CD8-positive, alpha-beta memory T cell (primary cell): ENCODE measurements at regions not wholly inside any gene's neighbourhood (a gene's known extent, or its start where the extent isn't known, plus 50 kb on each side); places are given as distances from the start of the nearest gene placed in this dataset.
"Not testable (repeated sequence)": the region's sequence is repeated elsewhere in the genome, so short reads cannot be mapped to it uniquely, and the experiment has no call there.

Source experiments
- CTCF ChIA-PET: fragments of 350-600 bp; sonication (Branson Sonifier 250); formaldehyde crosslinking; loops from one replicate; lab custom pipeline; 2021; ENCODE audit warnings: antibody characterized with exemption; lab: Charles Lee
- POLR2A ChIA-PET: fragments of 350-600 bp; sonication (Branson Sonifier 250); formaldehyde crosslinking; loops from one replicate; lab custom pipeline; 2021; ENCODE audit warnings: antibody characterized with exemption; lab: Charles Lee
- DNase-seq, 5 donors: peaks; one replicate each; pipeline versions ENCODE4 v3.0.0 to v3.0.0-alpha.2; 2020 to 2022; ENCODE audit warnings: mixed read lengths in 1 of 5
- H3K27ac ChIP-seq: one replicate; pipeline ENCODE4 v1.7.0; 2013; ENCODE audit warnings: low read depth, mild to moderate bottlenecking, low read length, moderate library complexity
- H3K27me3 ChIP-seq: 2 replicates; pipeline ENCODE4 v1.7.0; 2013; ENCODE audit warnings: low read length, mild to moderate bottlenecking; ENCODE audit not compliant: insufficient read depth, poor library complexity, severe bottlenecking
- H3K36me3 ChIP-seq: 2 replicates; pipeline ENCODE4 v1.7.0; 2013; ENCODE audit warnings: mild to moderate bottlenecking, low read length, moderate library complexity; ENCODE audit not compliant: insufficient read depth
- H3K4me1 ChIP-seq: 2 replicates; pipeline ENCODE4 v1.7.0; 2013; ENCODE audit warnings: mild to moderate bottlenecking, low read length, moderate library complexity; ENCODE audit not compliant: insufficient read depth
- H3K4me3 ChIP-seq: 2 replicates; pipeline ENCODE4 v1.7.0; 2013; ENCODE audit warnings: mild to moderate bottlenecking, low read length
- H3K9me3 ChIP-seq: 2 replicates; pipeline ENCODE4 v1.7.0; 2013; ENCODE audit warnings: mild to moderate bottlenecking, low read length
- H3K27ac Mint-ChIP-seq, 8 donors: one replicate each; pipeline ENCODE4 v1.8.0; 2020 to 2021; ENCODE audit warnings: mixed read lengths in 8 of 8, mild to moderate bottlenecking in 6 of 8, inconsistent platforms in 3 of 8, moderate library complexity in 3 of 8
- H3K27me3 Mint-ChIP-seq, 2 donors: one replicate each; pipeline ENCODE4 v1.8.0; 2020 to 2021; ENCODE audit warnings: mixed read lengths in 2 of 2, mild to moderate bottlenecking in 1 of 2, moderate library complexity in 1 of 2
- H3K36me3 Mint-ChIP-seq, 3 donors: one replicate each; pipeline ENCODE4 v1.8.0; 2020 to 2021; ENCODE audit warnings: mixed read lengths in 3 of 3, inconsistent platforms in 1 of 3, mild to moderate bottlenecking in 1 of 3
- H3K4me1 Mint-ChIP-seq, 3 donors: one replicate each; pipeline ENCODE4 v1.8.0; 2020 to 2021; ENCODE audit warnings: mixed read lengths in 3 of 3, inconsistent platforms in 1 of 3, mild to moderate bottlenecking in 1 of 3
- H3K4me3 Mint-ChIP-seq, 7 donors: one replicate each; pipeline ENCODE4 v1.8.0; 2020 to 2021; ENCODE audit warnings: mixed read lengths in 7 of 7, mild to moderate bottlenecking in 6 of 7, moderate library complexity in 4 of 7, inconsistent platforms in 2 of 7
- H3K9me3 Mint-ChIP-seq, 5 donors: one replicate each; pipeline ENCODE4 v1.8.0; 2020 to 2022; ENCODE audit warnings: mixed read lengths in 5 of 5, mild to moderate bottlenecking in 3 of 5, moderate library complexity in 2 of 5, inconsistent platforms in 1 of 5

- no peaks in the 10 kb centered on the region for H3K4me1 ChIP-seq
- H3K27ac Mint-ChIP-seq, result no peak overlapping the region
Measured at GRCh38 chr10:2887391-2888070, 179.8 kb upstream of the PFKP start.

GRCh38 chr10:2886662-2887061, 180.7 kb upstream of the PFKP start:
- no peak overlapping the region for H3K27ac ChIP-seq
- ChIA-PET POLR2A (no interaction called here), CTCF (no interaction called here)
- Mint-ChIP-seq H3K27ac (no peak overlapping the region), H3K4me3 (no peak overlapping the region), H3K9me3 (no peaks in the 10 kb centered on the region), H3K4me1 (peaks cover 0 to 4% (median 0%) of the 10 kb centered on the region in 3 donors), H3K27me3 (peaks cover 4 to 19% of the 10 kb centered on the region in 2 donors), H3K36me3 (no peaks in the 10 kb centered on the region)
- H3K36me3 ChIP-seq, result no peaks in the 10 kb centered on the region
- H3K4me1 ChIP-seq, result no peaks in the 10 kb centered on the region
- no peak for DNase-seq
- H3K9me3 ChIP-seq, result no peaks in the 10 kb centered on the region
- no peak overlapping the region for H3K4me3 ChIP-seq
- H3K27me3 ChIP-seq, result no peaks in the 10 kb centered on the region

More at GRCh38 chr10:2887391-2888070, 179.8 kb upstream of the PFKP start:
- ChIA-PET POLR2A (no interaction called here), CTCF (no interaction called here)
- H3K4me3 Mint-ChIP-seq, result no peak overlapping the region
- H3K4me1 Mint-ChIP-seq, result peaks cover 0 to 4% (median 0%) of the 10 kb centered on the region in 3 donors
- DNase-seq, result no peak
- Histone ChIP-seq H3K9me3 (no peaks in the 10 kb centered on the region), H3K4me3 (no peak overlapping the region), H3K27ac (no peak overlapping the region), H3K36me3 (no peaks in the 10 kb centered on the region), H3K27me3 (no peaks in the 10 kb centered on the region)
- peaks cover 4 to 19% of the 10 kb centered on the region in 2 donors for H3K27me3 Mint-ChIP-seq
- H3K36me3 Mint-ChIP-seq, result no peaks in the 10 kb centered on the region
- no peaks in the 10 kb centered on the region for H3K9me3 Mint-ChIP-seq

GRCh38 chr10:2885288-2886278, 181.8 kb upstream of the PFKP start:
- no peaks in the 10 kb centered on the region for H3K9me3 ChIP-seq
- DNase-seq, result no peak
- no peak overlapping the region for H3K27ac Mint-ChIP-seq
- CTCF ChIA-PET, result no interaction called here
- H3K36me3 ChIP-seq, result no peaks in the 10 kb centered on the region
- no peak overlapping the region for H3K4me3 Mint-ChIP-seq
- no peaks in the 10 kb centered on the region for H3K27me3 ChIP-seq
- no peaks in the 10 kb centered on the region for H3K36me3 Mint-ChIP-seq
- H3K4me1 Mint-ChIP-seq, result no peaks in the 10 kb centered on the region
- H3K27ac ChIP-seq, result no peak overlapping the region
- POLR2A ChIA-PET, result no interaction called here
- H3K4me3 ChIP-seq, result no peak overlapping the region
- no peaks in the 10 kb centered on the region for H3K4me1 ChIP-seq
- H3K9me3 Mint-ChIP-seq, result no peaks in the 10 kb centered on the region
- H3K27me3 Mint-ChIP-seq, result peaks cover 4 to 22% of the 10 kb centered on the region in 2 donors

- POLR2A ChIA-PET, H3K9me3 ChIP-seq, H3K9me3 Mint-ChIP-seq, H3K27ac ChIP-seq, DNase-seq, H3K36me3 ChIP-seq, H3K4me1 ChIP-seq, H3K4me3 ChIP-seq, CTCF ChIA-PET, H3K27me3 ChIP-seq, H3K4me1 Mint-ChIP-seq, H3K36me3 Mint-ChIP-seq, H3K27ac Mint-ChIP-seq, H3K4me3 Mint-ChIP-seq: not testable (repeated sequence)
- H3K27me3 Mint-ChIP-seq, result peaks cover 4 to 25% of the 10 kb centered on the region in 2 donors
Measured at GRCh38 chr10:2883983-2884540, 183.3 kb upstream of the PFKP start.

- H3K9me3 Mint-ChIP-seq, result no peaks in the 10 kb centered on the region
- H3K36me3 ChIP-seq, result no peaks in the 10 kb centered on the region
- no peak for DNase-seq
- POLR2A ChIA-PET, result no interaction called here
- no peak overlapping the region for H3K4me3 ChIP-seq
- H3K27ac ChIP-seq, result no peak overlapping the region
- H3K4me3 Mint-ChIP-seq, result no peak overlapping the region
- no peaks in the 10 kb centered on the region for H3K9me3 ChIP-seq
- H3K36me3 Mint-ChIP-seq, result no peaks in the 10 kb centered on the region
- no peaks in the 10 kb centered on the region for H3K27me3 ChIP-seq
- no peaks in the 10 kb centered on the region for H3K4me1 Mint-ChIP-seq
- no peak overlapping the region for H3K27ac Mint-ChIP-seq
- CTCF ChIA-PET, result no interaction called here
- H3K4me1 ChIP-seq, result no peaks in the 10 kb centered on the region
- peaks cover 4 to 25% of the 10 kb centered on the region in 2 donors for H3K27me3 Mint-ChIP-seq
Measured at GRCh38 chr10:2883238-2883637, 184.1 kb upstream of the PFKP start.

- CTCF ChIA-PET, result no interaction called here
- Mint-ChIP-seq H3K36me3 (no peaks in the 10 kb centered on the region), H3K27ac (no peak overlapping the region), H3K4me1 (no peaks in the 10 kb centered on the region), H3K4me3 (no peak overlapping the region), H3K27me3 (peaks cover 4 to 25% of the 10 kb centered on the region in 2 donors), H3K9me3 (no peaks in the 10 kb centered on the region)
- H3K27me3 ChIP-seq, result no peaks in the 10 kb centered on the region
- no peaks in the 10 kb centered on the region for H3K36me3 ChIP-seq
- POLR2A ChIA-PET, result no interaction called here
- no peak for DNase-seq
- no peaks in the 10 kb centered on the region for H3K9me3 ChIP-seq
- no peaks in the 10 kb centered on the region for H3K4me1 ChIP-seq
- no peak overlapping the region for H3K27ac ChIP-seq
- H3K4me3 ChIP-seq, result no peak overlapping the region
Measured at GRCh38 chr10:2882628-2883027, 184.7 kb upstream of the PFKP start.

- H3K27me3 Mint-ChIP-seq, result peaks cover 4 to 25% of the 10 kb centered on the region in 2 donors
- no peaks in the 10 kb centered on the region for H3K4me1 ChIP-seq
- DNase-seq, result no peak
- CTCF ChIA-PET, result no interaction called here
- no peak overlapping the region for H3K4me3 Mint-ChIP-seq
- no peak overlapping the region for H3K4me3 ChIP-seq
- H3K9me3 Mint-ChIP-seq, result no peaks in the 10 kb centered on the region
- POLR2A ChIA-PET, result no interaction called here
- H3K36me3 ChIP-seq, result no peaks in the 10 kb centered on the region
- no peak overlapping the region for H3K27ac ChIP-seq
- no peak overlapping the region for H3K27ac Mint-ChIP-seq
- H3K36me3 Mint-ChIP-seq, result no peaks in the 10 kb centered on the region
- H3K4me1 Mint-ChIP-seq, result no peaks in the 10 kb centered on the region
- H3K9me3 ChIP-seq, result no peaks in the 10 kb centered on the region
- no peaks in the 10 kb centered on the region for H3K27me3 ChIP-seq
Measured at GRCh38 chr10:2881720-2882620, 185.4 kb upstream of the PFKP start.
